ENCODE measurements at regions not wholly inside any gene's neighbourhood (a gene's known extent, or its start where the extent isn't known, plus 50 kb on each side); places are given as distances from the start of the nearest gene placed in this dataset.

- no peak for DNase-seq
These were observed 137.2 kb downstream of the EDN3 start for GRCh38 chr20:59437601-59438031.

- no peak for DNase-seq
These were observed 137.8 kb downstream of the EDN3 start for GRCh38 chr20:59438201-59438600.

- DNase-seq = no peak
These were observed 138.8 kb downstream of the EDN3 start for GRCh38 chr20:59439243-59439642.

- no peak for DNase-seq
These were observed 140.9 kb downstream of the EDN3 start for GRCh38 chr20:59441306-59441705.

- no peak for DNase-seq
These were observed 141.7 kb downstream of the EDN3 start for GRCh38 chr20:59441860-59442810.

GRCh38 chr20:59443550-59443949, 143.1 kb downstream of the EDN3 start:
- DNase-seq = no peak

GRCh38 chr20:59446376-59446775, 146.0 kb downstream of the EDN3 start:
- DNase-seq = no peak

- no peak for DNase-seq
These were observed 147.8 kb downstream of the EDN3 start for GRCh38 chr20:59448196-59448595.

GRCh38 chr20:59448851-59449444, 148.5 kb downstream of the EDN3 start:
- no peak for DNase-seq

- no peak for DNase-seq
These were observed 150.7 kb downstream of the EDN3 start for GRCh38 chr20:59451066-59451630.

- no peak for DNase-seq
These were observed 151.2 kb downstream of the EDN3 start for GRCh38 chr20:59451641-59452040.

- no peak for DNase-seq
These were observed 151.5 kb upstream of the PHACTR3 start for GRCh38 chr20:59452856-59453255.

- DNase-seq = no peak
These were observed 150.4 kb upstream of the PHACTR3 start for GRCh38 chr20:59453759-59454560.

GRCh38 chr20:59455402-59456341, 148.7 kb upstream of the PHACTR3 start:
- DNase-seq = no peak

GRCh38 chr20:59456342-59457279, 147.7 kb upstream of the PHACTR3 start:
- DNase-seq = no peak

GRCh38 chr20:59458645-59459044, 145.7 kb upstream of the PHACTR3 start:
- DNase-seq = no peak

GRCh38 chr20:59459586-59459985, 144.8 kb upstream of the PHACTR3 start:
- no peak for DNase-seq

GRCh38 chr20:59460352-59460751, 144.0 kb upstream of the PHACTR3 start:
- no peak for DNase-seq

- no peak for DNase-seq
These were observed 142.8 kb upstream of the PHACTR3 start for GRCh38 chr20:59461526-59461925.

- no peak for DNase-seq
These were observed 142.1 kb upstream of the PHACTR3 start for GRCh38 chr20:59462249-59462648.

- DNase-seq = no peak
These were observed 140.8 kb upstream of the PHACTR3 start for GRCh38 chr20:59463541-59463940.

All from activated CD4-positive, CD25-positive, alpha-beta regulatory T cell treated with anti-CD3 and anti-CD28 coated beads, Interleukin-2, amount 50 U/mL, for 72 hours (primary cell).